SH-SY5Y (cell line): ENCODE measurements at regions not wholly inside any gene's neighbourhood (a gene's known extent, or its start where the extent isn't known, plus 50 kb on each side); places are given as distances from the start of the nearest gene placed in this dataset.

Experiments used
- GATA2 ChIP-seq: IDR thresholded peaks from 2 replicates; pipeline ENCODE4 v1.6.1; 2011; ENCODE audit warnings: mild to moderate bottlenecking, low read depth, low read length
- GATA3 ChIP-seq: IDR thresholded peaks from 2 replicates; pipeline ENCODE4 v1.6.1; 2011; ENCODE audit warnings: low read depth, mild to moderate bottlenecking, low read length, moderate library complexity

- TF ChIP-seq GATA3, result no peak
- TF ChIP-seq GATA2, result no peak
Observed at GRCh38 chr6:110557199-110557598, 80.8 kb upstream of the SLC22A16 start.
